ENCODE measurements at regions not wholly inside any gene's neighbourhood (a gene's known extent, or its start where the extent isn't known, plus 50 kb on each side); places are given as distances from the start of the nearest gene placed in this dataset.

- TF ChIP-seq CTCF (conservative IDR thresholded peaks at IDR 0.05; ENCODE audit: low read depth, low read length), result no peak
- H3K4me3 ChIP-seq (ENCODE audit: low read length), result no peak overlapping the region
- no peak for DNase-seq (ENCODE audit: low read depth)
These were observed 179.0 kb downstream of the SPCS3 start for GRCh38 chr4:176498617-176499256.

DNA sequence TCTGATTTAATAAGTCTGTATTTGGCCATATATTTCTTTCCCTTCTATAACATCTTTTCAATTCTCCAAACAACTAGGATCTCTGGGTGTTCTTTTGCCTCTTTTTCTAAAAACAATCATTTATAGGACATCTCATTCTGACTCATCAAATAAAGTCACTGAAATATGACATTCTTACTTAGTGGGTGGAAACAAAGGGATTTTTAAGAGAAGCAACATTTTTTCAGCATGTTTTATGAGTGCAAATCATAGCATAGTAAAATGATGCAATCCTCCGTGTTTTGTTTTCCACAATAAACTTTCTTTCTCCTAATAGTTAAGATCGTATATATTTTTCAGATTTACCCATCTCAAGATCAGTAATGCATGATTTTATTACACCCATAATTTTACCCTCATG is 179.8 kb downstream of the SPCS3 start:
- H3K4me3 ChIP-seq (ENCODE audit: low read length), result no peak overlapping the region
- no peak for DNase-seq (ENCODE audit: low read depth)
- no peak for TF ChIP-seq CTCF (conservative IDR thresholded peaks at IDR 0.05; ENCODE audit: low read depth, low read length)

DNA sequence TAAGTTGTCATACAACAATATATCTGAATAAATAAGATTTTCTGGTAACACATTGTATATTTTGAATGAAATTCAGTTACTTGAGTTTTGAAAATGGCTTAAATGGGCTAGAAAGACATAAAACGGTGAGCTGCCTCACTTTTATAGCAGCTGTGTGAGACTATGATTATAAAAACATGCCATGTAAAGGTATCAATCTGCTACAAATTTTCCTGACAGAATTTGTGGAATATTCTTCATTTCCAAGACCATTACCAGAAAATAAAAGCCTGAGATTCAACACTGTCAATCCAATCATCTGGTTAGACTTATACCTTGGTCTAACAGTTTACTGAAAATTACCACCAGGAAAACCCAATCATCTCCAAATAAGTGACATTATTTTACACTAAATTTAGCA is 181.1 kb downstream of the SPCS3 start:
- no peak for TF ChIP-seq CTCF (conservative IDR thresholded peaks at IDR 0.05; ENCODE audit: low read depth, low read length)
- H3K4me3 ChIP-seq (ENCODE audit: low read length), result no peak overlapping the region
- no peak for DNase-seq (ENCODE audit: low read depth)

DNA sequence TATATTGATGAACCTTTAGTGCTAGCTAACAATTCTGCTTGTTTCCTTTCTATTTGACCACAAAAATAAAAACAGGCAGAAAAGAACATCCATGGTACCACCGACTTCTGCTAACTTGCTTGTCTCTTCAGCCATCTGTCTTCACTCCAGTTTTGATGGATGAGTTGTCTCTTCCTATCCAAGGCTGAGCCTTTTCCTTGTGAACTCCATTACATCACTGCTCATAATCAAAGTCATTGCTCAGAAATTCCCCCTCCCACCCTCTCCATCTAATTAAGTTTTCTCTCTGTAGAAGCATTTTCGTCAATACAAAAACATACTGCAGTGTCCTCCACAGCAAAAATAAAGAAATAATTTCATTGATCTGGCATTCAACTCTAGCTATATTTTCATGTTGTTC is 184.4 kb downstream of the SPCS3 start:
- no peak overlapping the region for H3K4me3 ChIP-seq (ENCODE audit: low read length)
- TF ChIP-seq CTCF (conservative IDR thresholded peaks at IDR 0.05; ENCODE audit: low read depth, low read length), result no peak
- no peak for DNase-seq (ENCODE audit: low read depth)

GRCh38 chr4:176507845-176508533 is 188.2 kb downstream of the SPCS3 start:
- no peak for TF ChIP-seq CTCF (conservative IDR thresholded peaks at IDR 0.05; ENCODE audit: low read depth, low read length)
- DNase-seq (ENCODE audit: low read depth), result no peak
- H3K4me3 ChIP-seq (ENCODE audit: low read length), result no peak overlapping the region

DNA sequence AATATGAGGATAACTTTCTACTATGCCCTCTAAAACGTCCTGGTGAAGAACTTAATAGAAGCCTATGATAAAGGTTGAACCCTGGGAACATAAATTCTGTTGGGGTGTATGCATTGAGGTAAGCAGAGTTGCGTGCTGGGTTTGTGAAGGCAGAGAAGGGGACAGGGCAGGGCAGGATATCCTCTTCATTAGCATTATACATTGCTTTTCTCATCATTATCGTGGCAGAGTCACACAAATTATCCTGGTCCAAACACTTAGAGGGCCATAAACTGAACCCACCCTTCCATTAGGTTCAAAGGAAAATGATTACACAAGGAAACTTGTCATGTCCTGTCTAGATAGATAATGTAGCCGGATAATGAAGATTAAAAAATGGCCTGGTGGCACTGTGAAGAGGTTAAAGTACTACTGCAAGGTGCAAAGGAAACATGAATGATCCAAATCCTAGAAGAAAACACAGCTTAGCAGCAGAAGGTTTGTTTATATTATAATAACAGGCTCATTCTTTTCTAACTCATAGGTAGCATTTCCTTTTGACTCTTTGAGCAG is 189.1 kb downstream of the SPCS3 start:
- no peak for DNase-seq (ENCODE audit: low read depth)
- TF ChIP-seq CTCF (conservative IDR thresholded peaks at IDR 0.05; ENCODE audit: low read depth, low read length), result no peak
- no peak overlapping the region for H3K4me3 ChIP-seq (ENCODE audit: low read length)

DNA sequence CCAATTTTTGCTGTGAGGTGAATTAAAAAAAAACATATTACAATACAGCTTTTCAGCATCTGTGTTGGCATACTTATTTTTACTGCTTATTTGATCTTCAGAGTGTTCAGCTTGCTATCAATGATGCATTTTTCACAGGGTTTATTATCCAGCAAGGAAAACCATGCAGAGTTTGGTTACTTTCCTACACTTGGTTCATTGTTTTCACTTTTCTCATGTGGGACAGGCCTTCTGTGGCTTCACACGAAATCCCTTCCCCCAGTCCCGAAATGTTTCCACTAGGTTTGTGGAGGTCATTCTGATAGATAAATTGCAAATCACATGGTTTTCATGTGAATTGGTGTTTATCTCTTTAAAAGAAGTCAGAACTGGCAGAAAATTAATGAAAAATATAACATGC is 205.8 kb downstream of the SPCS3 start:
- H3K4me3 ChIP-seq (ENCODE audit: low read length), result no peak overlapping the region
- TF ChIP-seq CTCF (conservative IDR thresholded peaks at IDR 0.05; ENCODE audit: low read depth, low read length), result no peak
- DNase-seq (ENCODE audit: low read depth), result no peak

Measured in retinal pigment epithelial cell (primary cell).